Adipocyte (in vitro differentiated cells): ENCODE measurements at regions not wholly inside any gene's neighbourhood (a gene's known extent, or its start where the extent isn't known, plus 50 kb on each side); places are given as distances from the start of the nearest gene placed in this dataset.

Experiments used
- DNase-seq: peaks from one replicate; pipeline ENCODE4 v3.0.0-alpha.2; 2015; ENCODE audit warnings: low read depth
- H3K27me3 ChIP-seq: replicated peaks from 2 replicates; pipeline ENCODE4 v1.7.0; 2013; ENCODE audit warnings: mild to moderate bottlenecking, low read length, moderate library complexity; ENCODE audit not compliant: control insufficient read depth, insufficient read depth
- H3K36me3 ChIP-seq: 2 replicates; pipeline ENCODE4 v1.7.0; 2013; ENCODE audit warnings: low read length, mild to moderate bottlenecking, moderate library complexity; ENCODE audit not compliant: control insufficient read depth, insufficient read depth, severe bottlenecking
- H3K4me1 ChIP-seq: 2 replicates; pipeline ENCODE4 v1.7.0; 2013; ENCODE audit warnings: mild to moderate bottlenecking, low read length, moderate library complexity; ENCODE audit not compliant: control insufficient read depth, insufficient read depth
- H3K4me3 ChIP-seq: 2 replicates; pipeline ENCODE4 v1.7.0; 2013; ENCODE audit warnings: mild to moderate bottlenecking, low read length, moderate library complexity
- H3K9ac ChIP-seq: 2 replicates; pipeline ENCODE4 v1.7.0; 2013; ENCODE audit warnings: mild to moderate bottlenecking, low read length, moderate library complexity
- H3K9me3 ChIP-seq: 2 replicates; pipeline ENCODE4 v1.7.0; 2013; ENCODE audit warnings: mild to moderate bottlenecking, low read length, moderate library complexity; ENCODE audit not compliant: control insufficient read depth

- peak; percentile 2 for DNase-seq
- Histone ChIP-seq H3K9ac (no peak overlapping the region), H3K36me3 (no peaks in the 10 kb centered on the region), H3K9me3 (no peaks in the 10 kb centered on the region), H3K4me3 (no peak overlapping the region), H3K4me1 (peaks cover 2% of the 10 kb centered on the region), H3K27me3 (no peaks in the 10 kb centered on the region)
Measured at GRCh38 chr6:126529637-126530362, 189.9 kb downstream of the CENPW start.

DNA sequence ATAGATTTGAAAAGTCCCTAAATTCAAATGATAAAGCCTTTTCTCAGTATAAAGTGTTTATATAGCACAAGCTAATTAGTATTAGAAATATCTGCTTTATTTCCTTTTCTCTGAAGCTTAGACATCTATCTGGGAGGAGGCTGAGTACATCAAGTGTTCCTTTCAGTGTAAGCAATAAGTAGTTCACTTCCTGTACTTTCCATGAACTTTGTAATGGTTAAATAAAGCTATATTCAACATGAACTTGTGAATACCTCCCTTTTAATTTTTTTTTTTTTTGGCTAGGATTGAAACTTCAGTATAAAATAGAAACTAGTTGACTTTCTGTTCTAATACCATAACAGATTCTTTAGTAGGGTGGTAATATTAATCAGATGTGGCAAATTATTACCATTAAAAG, 190.9 kb downstream of the CENPW start:
- H3K9me3 ChIP-seq: no peaks in the 10 kb centered on the region
- H3K4me1 ChIP-seq: peaks cover 5% of the 10 kb centered on the region
- DNase-seq: no peak
- H3K36me3 ChIP-seq: no peaks in the 10 kb centered on the region
- no peak overlapping the region for H3K4me3 ChIP-seq
- no peak overlapping the region for H3K9ac ChIP-seq
- no peaks in the 10 kb centered on the region for H3K27me3 ChIP-seq

DNA sequence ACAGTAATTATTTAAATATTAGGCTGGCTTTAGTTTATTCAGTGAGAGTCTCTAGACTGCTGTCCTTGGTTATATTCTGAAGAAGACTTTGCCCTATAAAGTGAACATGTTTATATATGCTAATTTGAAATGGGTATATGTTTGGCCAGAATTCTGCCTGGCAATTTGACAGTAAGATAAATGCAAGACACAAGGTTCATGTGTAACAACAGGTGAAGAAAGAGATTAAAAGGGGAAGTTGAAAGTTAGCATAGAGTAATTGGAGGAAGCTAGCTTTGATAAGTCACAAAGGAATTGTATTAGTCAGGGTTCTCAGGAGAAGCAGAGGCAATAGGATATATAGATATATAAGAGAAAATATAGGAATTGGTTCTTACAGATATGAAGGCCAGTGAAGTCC, 191.4 kb downstream of the CENPW start:
- no peaks in the 10 kb centered on the region for H3K27me3 ChIP-seq
- peaks cover 8% of the 10 kb centered on the region for H3K4me1 ChIP-seq
- H3K4me3 ChIP-seq: no peak overlapping the region

DNA sequence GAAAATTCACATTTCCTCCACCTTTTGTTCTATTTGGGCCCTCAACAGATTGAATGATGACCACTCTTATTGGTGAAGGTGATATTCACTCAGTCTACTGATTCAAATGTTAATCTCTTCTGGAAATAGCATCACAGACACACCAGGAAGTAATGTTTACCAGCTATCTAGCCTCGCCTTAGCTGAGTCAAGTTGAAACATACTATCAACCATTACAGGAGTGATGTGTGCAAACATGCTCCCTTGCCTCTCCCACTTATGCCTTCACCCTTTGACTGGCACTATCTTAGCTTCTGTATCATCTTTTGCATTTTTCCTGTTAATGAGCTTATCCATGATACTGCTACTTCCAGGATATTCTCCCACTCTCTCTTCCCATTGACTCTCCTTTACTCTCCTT, 191.9 kb downstream of the CENPW start:
- Histone ChIP-seq H3K36me3 (no peaks in the 10 kb centered on the region), H3K27me3 (no peaks in the 10 kb centered on the region), H3K4me3 (no peak overlapping the region), H3K4me1 (peaks cover 12% of the 10 kb centered on the region), H3K9me3 (no peaks in the 10 kb centered on the region), H3K9ac (no peak overlapping the region)
- DNase-seq: no peak

More for the DNA sequence above, 191.4 kb downstream of the CENPW start:
- Histone ChIP-seq H3K9ac (no peak overlapping the region), H3K36me3 (no peaks in the 10 kb centered on the region), H3K9me3 (no peaks in the 10 kb centered on the region)
- DNase-seq: no peak

DNA sequence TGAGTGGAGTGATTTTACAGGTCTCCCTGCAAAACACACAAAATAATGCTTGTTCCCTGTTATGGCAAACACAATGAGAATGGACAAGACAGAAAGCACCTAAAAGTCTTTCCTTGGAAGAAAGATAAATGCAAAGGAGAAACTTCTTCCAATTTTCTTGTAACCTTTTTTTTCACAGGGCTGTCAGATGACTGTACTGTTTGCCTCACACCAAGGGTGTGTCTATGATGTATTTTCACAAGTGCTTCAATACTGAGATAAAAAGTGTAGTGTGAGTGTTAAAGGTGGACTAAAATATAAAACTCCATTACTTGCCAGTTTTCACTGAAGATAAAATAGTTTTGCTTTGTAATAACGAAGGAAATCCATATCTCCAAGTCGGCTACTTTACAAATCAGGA, 194.5 kb downstream of the CENPW start:
- Histone ChIP-seq H3K36me3 (no peaks in the 10 kb centered on the region), H3K9me3 (no peaks in the 10 kb centered on the region), H3K9ac (no peak overlapping the region), H3K4me1 (peaks cover 37% of the 10 kb centered on the region), H3K4me3 (no peak overlapping the region), H3K27me3 (no peaks in the 10 kb centered on the region)
- no peak for DNase-seq

GRCh38 chr6:126535138-126535537, 195.2 kb downstream of the CENPW start:
- Histone ChIP-seq H3K27me3 (no peaks in the 10 kb centered on the region), H3K4me3 (no peak overlapping the region), H3K4me1 (peaks cover 44% of the 10 kb centered on the region), H3K36me3 (no peaks in the 10 kb centered on the region), H3K9ac (no peak overlapping the region), H3K9me3 (no peaks in the 10 kb centered on the region)
- DNase-seq: no peak

DNA sequence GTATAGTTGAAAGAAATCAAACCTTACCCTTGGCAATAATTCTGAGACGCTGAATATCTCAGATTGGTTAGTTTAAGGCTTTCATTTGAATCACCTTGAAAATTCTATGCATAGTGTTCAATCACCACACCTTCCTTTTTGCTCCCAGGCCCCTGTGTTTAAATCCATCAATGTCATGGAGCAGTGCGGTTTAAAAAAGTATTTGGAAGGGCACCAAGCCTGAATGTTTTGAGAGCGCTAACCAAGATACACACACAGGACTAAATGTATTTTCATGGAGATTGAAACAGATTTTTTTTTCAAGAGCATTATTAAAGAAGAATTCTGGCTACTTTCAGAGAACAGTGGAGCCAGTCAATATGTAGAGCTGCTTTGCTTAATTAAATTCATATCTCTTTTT, 195.7 kb downstream of the CENPW start:
- H3K9ac ChIP-seq: no peak overlapping the region
- H3K4me1 ChIP-seq: peaks cover 47% of the 10 kb centered on the region
- no peaks in the 10 kb centered on the region for H3K9me3 ChIP-seq
- H3K4me3 ChIP-seq: no peak overlapping the region
- no peaks in the 10 kb centered on the region for H3K36me3 ChIP-seq
- no peaks in the 10 kb centered on the region for H3K27me3 ChIP-seq
- no peak for DNase-seq

GRCh38 chr6:126537061-126537816, 197.3 kb downstream of the CENPW start:
- H3K36me3 ChIP-seq: no peaks in the 10 kb centered on the region
- H3K4me3 ChIP-seq: no peak overlapping the region
- no peaks in the 10 kb centered on the region for H3K27me3 ChIP-seq
- DNase-seq: no peak
- peaks cover 54% of the 10 kb centered on the region for H3K4me1 ChIP-seq
- no peaks in the 10 kb centered on the region for H3K9me3 ChIP-seq
- H3K9ac ChIP-seq: peak overlapping the region; percentile 18

GRCh38 chr6:126539022-126539421, 199.1 kb downstream of the CENPW start:
- H3K9ac ChIP-seq: no peak overlapping the region
- H3K36me3 ChIP-seq: no peaks in the 10 kb centered on the region
- no peaks in the 10 kb centered on the region for H3K9me3 ChIP-seq
- no peak overlapping the region for H3K4me3 ChIP-seq
- H3K27me3 ChIP-seq: no peaks in the 10 kb centered on the region
- DNase-seq: peak; percentile 58
- H3K4me1 ChIP-seq: peaks cover 54% of the 10 kb centered on the region

GRCh38 chr6:126540161-126540560, 200.2 kb downstream of the CENPW start:
- H3K9ac ChIP-seq: no peak overlapping the region
- no peaks in the 10 kb centered on the region for H3K9me3 ChIP-seq
- DNase-seq: peak; percentile 23
- H3K36me3 ChIP-seq: no peaks in the 10 kb centered on the region
- H3K27me3 ChIP-seq: no peaks in the 10 kb centered on the region
- H3K4me3 ChIP-seq: no peak overlapping the region
- peaks cover 54% of the 10 kb centered on the region for H3K4me1 ChIP-seq

- no peaks in the 10 kb centered on the region for H3K27me3 ChIP-seq
- H3K9ac ChIP-seq: no peak overlapping the region
- H3K4me1 ChIP-seq: peaks cover 49% of the 10 kb centered on the region
- DNase-seq: no peak
- no peaks in the 10 kb centered on the region for H3K36me3 ChIP-seq
- peak overlapping the region; percentile 13 for H3K4me3 ChIP-seq
- H3K9me3 ChIP-seq: no peaks in the 10 kb centered on the region
Measured at GRCh38 chr6:126541806-126542491, 202.0 kb downstream of the CENPW start.
